HG03460 (cell line): ENCODE measurements at regions not wholly inside any gene's neighbourhood (a gene's known extent, or its start where the extent isn't known, plus 50 kb on each side); places are given as distances from the start of the nearest gene placed in this dataset.
A peak's percentile ranks its signal among the peaks of the same experiment; 100 is the strongest.

ENCODE experiments used
- ATAC-seq: cut with Tn5 transposase; IDR thresholded peaks from one replicate; pipeline ENCODE4 v1.9.1; 2021; ENCODE audit not compliant: unreplicated experiment

GRCh38 chr20:1798982-1799381 lies 96.2 kb upstream of the SIRPA start:
- no peak for ATAC-seq

GRCh38 chr20:1793821-1794220 lies 101.4 kb upstream of the SIRPA start:
- no peak for ATAC-seq

GRCh38 chr20:1792274-1792673 lies 102.9 kb upstream of the SIRPA start:
- ATAC-seq: no peak

- ATAC-seq: no peak
Observed at GRCh38 chr20:1790386-1790785, 104.8 kb upstream of the SIRPA start.

- no peak for ATAC-seq
Observed at GRCh38 chr20:1788044-1788443, 107.2 kb upstream of the SIRPA start.

GRCh38 chr20:1786486-1786885 lies 108.7 kb upstream of the SIRPA start:
- ATAC-seq: no peak

- ATAC-seq: no peak
Observed at GRCh38 chr20:1784586-1784985, 110.6 kb upstream of the SIRPA start.

- no peak for ATAC-seq
Observed at GRCh38 chr20:1783245-1783644, 112.0 kb upstream of the SIRPA start.

- ATAC-seq: no peak
Observed at GRCh38 chr20:1782181-1782580, 113.0 kb upstream of the SIRPA start.

GRCh38 chr20:1779567-1779966 lies 115.6 kb upstream of the SIRPA start:
- no peak for ATAC-seq

GRCh38 chr20:1778338-1778737 lies 116.9 kb upstream of the SIRPA start:
- no peak for ATAC-seq

- ATAC-seq: peak; percentile 9
Observed at GRCh38 chr20:1777476-1777820, 117.8 kb upstream of the SIRPA start.

- peak; percentile 82 for ATAC-seq
Observed at GRCh38 chr20:1776681-1777475, 118.3 kb upstream of the SIRPA start.

GRCh38 chr20:1775117-1775516 lies 117.5 kb upstream of the SIRPG start:
- no peak for ATAC-seq

- ATAC-seq: no peak
Observed at GRCh38 chr20:1774479-1774878, 116.9 kb upstream of the SIRPG start.

GRCh38 chr20:1773816-1774215 lies 116.2 kb upstream of the SIRPG start:
- ATAC-seq: no peak

GRCh38 chr20:1769491-1769890 lies 111.9 kb upstream of the SIRPG start:
- no peak for ATAC-seq

- no peak for ATAC-seq
Observed at GRCh38 chr20:1766731-1767130, 109.2 kb upstream of the SIRPG start.

- ATAC-seq: peak; percentile 82
Observed at GRCh38 chr20:1764136-1765033, 106.8 kb upstream of the SIRPG start.

- no peak for ATAC-seq
Observed at GRCh38 chr20:1761598-1761997, 104.0 kb upstream of the SIRPG start.

GRCh38 chr20:1761116-1761515 lies 103.5 kb upstream of the SIRPG start:
- ATAC-seq: no peak

GRCh38 chr20:1758765-1759164 lies 101.2 kb upstream of the SIRPG start:
- no peak for ATAC-seq
